ENCODE measurements at regions not wholly inside any gene's neighbourhood (a gene's known extent, or its start where the extent isn't known, plus 50 kb on each side); places are given as distances from the start of the nearest gene placed in this dataset.

DNA sequence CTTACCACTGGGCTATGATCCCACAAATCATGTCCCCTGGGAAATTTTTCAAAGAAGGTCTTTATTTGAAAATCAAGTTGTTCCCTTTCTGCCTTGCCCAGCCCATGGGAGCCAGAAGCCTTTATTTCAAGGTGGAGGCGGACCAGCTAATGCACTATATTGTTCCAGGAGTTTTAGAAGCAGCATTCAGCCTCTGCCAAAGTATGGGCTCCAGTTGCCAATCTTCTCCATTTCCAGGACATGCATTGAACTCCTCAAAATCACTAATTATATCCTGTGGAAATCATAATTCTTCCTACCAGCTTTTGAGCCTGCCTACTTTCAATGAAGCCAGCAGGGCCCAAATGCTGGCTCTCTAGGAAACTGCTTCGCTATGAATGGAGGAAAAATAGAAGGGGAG is 195.8 kb downstream of the RAD51AP2 start:
- H3K27me3 Mint-ChIP-seq (ENCODE audit: low read depth in 2 of 2) = no peaks in the 10 kb centered on the region

DNA sequence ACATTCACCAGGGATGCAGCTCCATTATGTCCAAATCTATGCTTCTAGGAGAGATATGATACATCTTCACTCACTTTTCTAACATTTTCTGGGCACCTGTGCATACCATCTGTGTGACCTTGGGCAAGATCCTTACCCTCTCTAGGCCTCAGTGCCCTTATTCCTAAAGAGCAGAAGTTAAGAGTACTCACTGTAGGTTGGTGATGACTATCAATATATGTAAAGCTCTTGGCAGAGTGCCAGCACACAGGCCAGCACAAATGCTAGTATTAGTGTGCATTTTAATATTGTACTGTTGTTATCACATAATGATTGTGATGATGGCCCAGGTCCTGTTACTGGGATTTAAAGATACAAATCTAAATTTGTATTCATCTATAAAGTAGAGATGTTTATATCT is 199.2 kb downstream of the RAD51AP2 start:
- Histone ChIP-seq H3K36me3 (ENCODE audit: control insufficient read depth, insufficient read depth, low read length) (no peaks in the 10 kb centered on the region), H3K4me1 (ENCODE audit: control insufficient read depth, insufficient read depth, low read length) (no peaks in the 10 kb centered on the region), H3K9me3 (ENCODE audit: control insufficient read depth, insufficient read depth, low read length) (no peaks in the 10 kb centered on the region), H3K27ac (ENCODE audit: low read length) (no peak overlapping the region), H3K4me3 (ENCODE audit: low read length) (no peak overlapping the region), H3K27me3 (ENCODE audit: control insufficient read depth, insufficient read depth, low read length) (no peaks in the 10 kb centered on the region)
- Mint-ChIP-seq H3K36me3 (no peaks in the 10 kb centered on the region), H3K4me1 (no peaks in the 10 kb centered on the region), H3K27me3 (ENCODE audit: low read depth in 2 of 2) (no peaks in the 10 kb centered on the region), H3K4me3 (no peak overlapping the region), H3K27ac (no peak overlapping the region), H3K9me3 (peaks cover 3 to 5% of the 10 kb centered on the region in 2 donors)
- TF ChIP-seq, protein P1, sequence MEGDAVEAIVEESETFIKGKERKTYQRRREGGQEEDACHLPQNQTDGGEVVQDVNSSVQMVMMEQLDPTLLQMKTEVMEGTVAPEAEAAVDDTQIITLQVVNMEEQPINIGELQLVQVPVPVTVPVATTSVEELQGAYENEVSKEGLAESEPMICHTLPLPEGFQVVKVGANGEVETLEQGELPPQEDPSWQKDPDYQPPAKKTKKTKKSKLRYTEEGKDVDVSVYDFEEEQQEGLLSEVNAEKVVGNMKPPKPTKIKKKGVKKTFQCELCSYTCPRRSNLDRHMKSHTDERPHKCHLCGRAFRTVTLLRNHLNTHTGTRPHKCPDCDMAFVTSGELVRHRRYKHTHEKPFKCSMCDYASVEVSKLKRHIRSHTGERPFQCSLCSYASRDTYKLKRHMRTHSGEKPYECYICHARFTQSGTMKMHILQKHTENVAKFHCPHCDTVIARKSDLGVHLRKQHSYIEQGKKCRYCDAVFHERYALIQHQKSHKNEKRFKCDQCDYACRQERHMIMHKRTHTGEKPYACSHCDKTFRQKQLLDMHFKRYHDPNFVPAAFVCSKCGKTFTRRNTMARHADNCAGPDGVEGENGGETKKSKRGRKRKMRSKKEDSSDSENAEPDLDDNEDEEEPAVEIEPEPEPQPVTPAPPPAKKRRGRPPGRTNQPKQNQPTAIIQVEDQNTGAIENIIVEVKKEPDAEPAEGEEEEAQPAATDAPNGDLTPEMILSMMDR (IDR thresholded peaks at IDR 0.05) = no peak
- intact Hi-C loops (cut with micrococcal nuclease) = no loop called here
- no peak for DNase-seq
- ATAC-seq = no peak

More for the DNA sequence above, 195.8 kb downstream of the RAD51AP2 start:
- no peak overlapping the region for H3K4me3 Mint-ChIP-seq
- Histone ChIP-seq H3K4me3 (ENCODE audit: low read length) (no peak overlapping the region), H3K4me1 (ENCODE audit: control insufficient read depth, insufficient read depth, low read length) (no peaks in the 10 kb centered on the region), H3K27me3 (ENCODE audit: control insufficient read depth, insufficient read depth, low read length) (no peaks in the 10 kb centered on the region), H3K9me3 (ENCODE audit: control insufficient read depth, insufficient read depth, low read length) (no peaks in the 10 kb centered on the region), H3K36me3 (ENCODE audit: control insufficient read depth, insufficient read depth, low read length) (no peaks in the 10 kb centered on the region), H3K27ac (ENCODE audit: low read length) (no peak overlapping the region)
- TF ChIP-seq, protein P1 (IDR thresholded peaks at IDR 0.05) = no peak
- intact Hi-C loops (cut with micrococcal nuclease) = no loop called here
- H3K36me3 Mint-ChIP-seq = no peaks in the 10 kb centered on the region
- WGBS (ENCODE audit: insufficient coverage) = 83% methylated on average over 2 of the region's 2 CpGs
- H3K4me1 Mint-ChIP-seq = no peaks in the 10 kb centered on the region
- H3K27ac Mint-ChIP-seq = no peak overlapping the region
- ATAC-seq (no peak), DNase-seq (no peak)
- H3K9me3 Mint-ChIP-seq = peaks cover 7 to 8% of the 10 kb centered on the region in 2 donors

DNA sequence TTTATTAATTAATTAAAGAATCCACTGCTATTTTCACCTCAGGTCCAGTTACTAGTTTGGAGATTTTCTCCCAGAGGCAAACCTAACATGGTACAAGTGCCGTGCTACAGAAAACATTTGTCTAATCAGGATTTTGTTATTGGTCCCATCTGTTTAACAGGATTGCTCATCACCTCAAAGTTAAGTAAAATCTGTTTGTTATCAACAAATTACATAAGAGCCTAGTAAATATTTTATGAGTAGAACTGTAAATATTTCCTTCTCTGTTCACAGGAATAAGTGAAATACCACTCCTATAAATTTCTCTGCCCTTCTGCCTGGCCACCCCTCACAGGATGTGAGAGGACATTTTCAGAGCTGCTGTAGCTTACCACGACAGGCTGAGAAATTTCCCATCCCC is 200.2 kb downstream of the RAD51AP2 start:
- no peaks in the 10 kb centered on the region for H3K27me3 Mint-ChIP-seq (ENCODE audit: low read depth in 2 of 2)
- Histone ChIP-seq H3K27me3 (ENCODE audit: control insufficient read depth, insufficient read depth, low read length) (no peaks in the 10 kb centered on the region), H3K27ac (ENCODE audit: low read length) (no peak overlapping the region), H3K36me3 (ENCODE audit: control insufficient read depth, insufficient read depth, low read length) (no peaks in the 10 kb centered on the region), H3K4me1 (ENCODE audit: control insufficient read depth, insufficient read depth, low read length) (no peaks in the 10 kb centered on the region), H3K9me3 (ENCODE audit: control insufficient read depth, insufficient read depth, low read length) (no peaks in the 10 kb centered on the region), H3K4me3 (ENCODE audit: low read length) (no peak overlapping the region)
- H3K36me3 Mint-ChIP-seq = no peaks in the 10 kb centered on the region
- ATAC-seq (no peak), DNase-seq (no peak)
- H3K27ac Mint-ChIP-seq = no peak overlapping the region
- TF ChIP-seq, protein P1 (IDR thresholded peaks at IDR 0.05) = no peak
- intact Hi-C loops (cut with micrococcal nuclease) = no loop called here
- no peaks in the 10 kb centered on the region for H3K4me1 Mint-ChIP-seq
- no peaks in the 10 kb centered on the region for H3K9me3 Mint-ChIP-seq
- 50% methylated on average over 2 of the region's 2 CpGs for WGBS (ENCODE audit: insufficient coverage)
- H3K4me3 Mint-ChIP-seq = no peak overlapping the region

DNA sequence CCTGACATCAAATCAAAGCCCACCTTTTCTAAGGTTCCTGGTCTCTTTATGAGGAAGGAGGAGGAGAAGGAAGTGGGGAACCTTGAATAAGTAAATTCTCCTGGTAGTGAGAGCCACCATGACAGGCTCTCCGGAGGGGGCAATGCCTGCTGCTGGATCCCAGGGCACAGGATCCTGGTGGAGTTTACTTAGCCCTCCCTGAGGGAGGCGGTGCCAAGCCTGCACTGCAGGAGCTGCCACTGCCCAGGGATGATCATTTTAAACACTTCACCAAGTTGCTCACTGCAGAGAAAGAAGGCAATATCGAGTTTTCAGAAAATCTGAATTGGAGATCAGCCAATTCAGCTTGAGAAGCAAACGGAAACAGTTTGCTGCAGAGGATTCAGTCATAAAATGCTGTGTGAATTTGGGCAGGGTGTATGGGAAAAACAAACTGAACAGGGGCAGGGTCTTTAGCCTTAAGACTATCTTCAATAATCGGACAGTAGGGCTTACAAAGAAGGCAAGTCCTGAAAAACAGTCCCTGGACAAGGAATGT is 200.7 kb downstream of the RAD51AP2 start:
- intact Hi-C loops (cut with micrococcal nuclease) = no loop called here
- H3K4me3 Mint-ChIP-seq = no peak overlapping the region
- H3K9me3 Mint-ChIP-seq = no peaks in the 10 kb centered on the region
- H3K4me1 ChIP-seq (ENCODE audit: control insufficient read depth, insufficient read depth, low read length) = no peaks in the 10 kb centered on the region
- H3K4me1 Mint-ChIP-seq = no peaks in the 10 kb centered on the region
- no peaks in the 10 kb centered on the region for H3K36me3 Mint-ChIP-seq
- no peaks in the 10 kb centered on the region for H3K9me3 ChIP-seq (ENCODE audit: control insufficient read depth, insufficient read depth, low read length)
- H3K36me3 ChIP-seq (ENCODE audit: control insufficient read depth, insufficient read depth, low read length) = no peaks in the 10 kb centered on the region
- 55% methylated on average over 5 of the region's 5 CpGs for WGBS (ENCODE audit: insufficient coverage)
- H3K4me3 ChIP-seq (ENCODE audit: low read length) = no peak overlapping the region
- ATAC-seq = no peak
- H3K27me3 Mint-ChIP-seq (ENCODE audit: low read depth in 2 of 2) = no peaks in the 10 kb centered on the region
- no peak for DNase-seq
- H3K27ac Mint-ChIP-seq = no peak overlapping the region
- TF ChIP-seq, protein P1 (IDR thresholded peaks at IDR 0.05) = no peak
- no peaks in the 10 kb centered on the region for H3K27me3 ChIP-seq (ENCODE audit: control insufficient read depth, insufficient read depth, low read length)
- H3K27ac ChIP-seq (ENCODE audit: low read length) = no peak overlapping the region
